Renal cortical epithelial cell (primary cell): ENCODE measurements at regions not wholly inside any gene's neighbourhood (a gene's known extent, or its start where the extent isn't known, plus 50 kb on each side); places are given as distances from the start of the nearest gene placed in this dataset.

Experiments
- DNase-seq: peaks from one replicate; pipeline ENCODE4 v3.0.0-alpha.2; 2011; ENCODE audit warnings: low read depth

GRCh38 chr5:8322484-8322883 is 453.5 kb downstream of the MTRR start:
- DNase-seq: no peak

GRCh38 chr5:8327016-8327415 is 458.1 kb downstream of the MTRR start:
- DNase-seq: no peak

GRCh38 chr5:8329773-8330172 is 460.8 kb downstream of the MTRR start:
- DNase-seq: no peak

GRCh38 chr5:8332666-8333445 is 463.9 kb downstream of the MTRR start:
- DNase-seq: no peak

GRCh38 chr5:8333485-8333884 is 464.5 kb downstream of the MTRR start:
- DNase-seq: no peak

- DNase-seq: no peak
Measured at GRCh38 chr5:8333977-8334376, 465.0 kb downstream of the MTRR start.

GRCh38 chr5:8340261-8340660 is 471.3 kb downstream of the MTRR start:
- DNase-seq: no peak

GRCh38 chr5:8340739-8341344 is 471.9 kb downstream of the MTRR start:
- DNase-seq: peak; percentile 9

- DNase-seq: no peak
Measured at GRCh38 chr5:8341406-8341805, 472.5 kb downstream of the MTRR start.

- no peak for DNase-seq
Measured at GRCh38 chr5:8347984-8348383, 479.0 kb downstream of the MTRR start.

- DNase-seq: no peak
Measured at GRCh38 chr5:8349855-8350254, 480.9 kb downstream of the MTRR start.

GRCh38 chr5:8350644-8351339 is 481.8 kb downstream of the MTRR start:
- no peak for DNase-seq

- no peak for DNase-seq
Measured at GRCh38 chr5:8355981-8356380, 487.0 kb downstream of the MTRR start.

- no peak for DNase-seq
Measured at GRCh38 chr5:8360012-8360411, 491.1 kb downstream of the MTRR start.

- no peak for DNase-seq
Measured at GRCh38 chr5:8362495-8362894, 493.5 kb downstream of the MTRR start.

- DNase-seq: peak; percentile 55
Measured at GRCh38 chr5:8363138-8363537, 494.2 kb downstream of the MTRR start.

- DNase-seq: no peak
Measured at GRCh38 chr5:8366266-8366665, 497.3 kb downstream of the MTRR start.

GRCh38 chr5:8376478-8376877 is 507.5 kb downstream of the MTRR start:
- no peak for DNase-seq

GRCh38 chr5:8381972-8382371 is 513.0 kb downstream of the MTRR start:
- no peak for DNase-seq

- no peak for DNase-seq
Measured at GRCh38 chr5:8382456-8382855, 513.5 kb downstream of the MTRR start.

- no peak for DNase-seq
Measured at GRCh38 chr5:8383616-8384015, 514.7 kb downstream of the MTRR start.

- DNase-seq: no peak
Measured at GRCh38 chr5:8386719-8387288, 517.9 kb downstream of the MTRR start.

- peak; percentile 53 for DNase-seq
Measured at GRCh38 chr5:8391911-8392310, 523.0 kb downstream of the MTRR start.
